ENCODE measurements at regions not wholly inside any gene's neighbourhood (a gene's known extent, or its start where the extent isn't known, plus 50 kb on each side); places are given as distances from the start of the nearest gene placed in this dataset.

- intact Hi-C loops (cut with DNase I): no loop called here
- no peaks in the 10 kb centered on the region for H3K9me3 ChIP-seq
- H3K4me3 ChIP-seq: no peak overlapping the region
- H3K4me1 ChIP-seq: no peaks in the 10 kb centered on the region
- WGBS, 2 donors: 43 to 47% methylated on average over 5 of the region's 5 CpGs
- ATAC-seq (peak; percentile 50), DNase-seq (peak in 1 of 4 donors; percentile 20)
- no peaks in the 10 kb centered on the region for H3K27me3 ChIP-seq
- TF ChIP-seq CTCF (IDR thresholded peaks at IDR 0.05): no peak
- no peak for TF ChIP-seq POLR2A (IDR thresholded peaks at IDR 0.05)
- no peak overlapping the region for H3K27ac ChIP-seq
- no peaks in the 10 kb centered on the region for H3K36me3 ChIP-seq (replicated peaks in 1 of 2; ENCODE audit: insufficient read depth in 1 of 2, low read depth in 2 of 2)
These were observed 114.0 kb downstream of the BCOR start for GRCh38 chrX:39983715-39984114.

GRCh38 chrX:39984191-39984956, 113.4 kb downstream of the BCOR start:
- Histone ChIP-seq H3K4me1 (no peaks in the 10 kb centered on the region), H3K36me3 (replicated peaks in 1 of 2; ENCODE audit: insufficient read depth in 1 of 2, low read depth in 2 of 2) (no peaks in the 10 kb centered on the region), H3K4me3 (no peak overlapping the region), H3K9me3 (no peaks in the 10 kb centered on the region), H3K27me3 (no peaks in the 10 kb centered on the region), H3K27ac (no peak overlapping the region)
- DNase-seq (peak in 2 of 4 donors; percentile 14 to 28), ATAC-seq (peak; percentile 55)
- WGBS, 2 donors: 53 to 56% methylated on average over 3 to 6 of the region's 14 CpGs
- intact Hi-C loops (cut with DNase I): no loop called here
- no peak for TF ChIP-seq CTCF (IDR thresholded peaks at IDR 0.05)
- TF ChIP-seq POLR2A (IDR thresholded peaks at IDR 0.05): no peak

- Histone ChIP-seq H3K9me3 (no peaks in the 10 kb centered on the region), H3K27ac (no peak overlapping the region), H3K4me3 (no peak overlapping the region), H3K4me1 (no peaks in the 10 kb centered on the region), H3K36me3 (replicated peaks in 1 of 2; ENCODE audit: insufficient read depth in 1 of 2, low read depth in 2 of 2) (no peaks in the 10 kb centered on the region), H3K27me3 (no peaks in the 10 kb centered on the region)
- intact Hi-C loops (cut with DNase I): no loop called here
- no peak for TF ChIP-seq CTCF (IDR thresholded peaks at IDR 0.05)
- no peak for TF ChIP-seq POLR2A (IDR thresholded peaks at IDR 0.05)
- 90 to 94% methylated on average over 7 to 9 of the region's 9 CpGs for WGBS, 2 donors
- DNase-seq (no peak), ATAC-seq (no peak)
These were observed 112.7 kb downstream of the BCOR start for GRCh38 chrX:39985071-39985470.

GRCh38 chrX:39985551-39985950, 112.2 kb downstream of the BCOR start:
- Histone ChIP-seq H3K36me3 (replicated peaks in 1 of 2; ENCODE audit: insufficient read depth in 1 of 2, low read depth in 2 of 2) (no peaks in the 10 kb centered on the region), H3K9me3 (no peaks in the 10 kb centered on the region), H3K4me3 (no peak overlapping the region), H3K27me3 (no peaks in the 10 kb centered on the region), H3K4me1 (no peaks in the 10 kb centered on the region), H3K27ac (no peak overlapping the region)
- intact Hi-C loops (cut with DNase I): no loop called here
- peak in 1 of 4 donors; percentile 14 for DNase-seq
- TF ChIP-seq CTCF (IDR thresholded peaks at IDR 0.05) (no peak), POLR2A (IDR thresholded peaks at IDR 0.05) (no peak)
- peak; percentile 38 for ATAC-seq
- WGBS, 2 donors: 50 to 52% methylated on average over 4 of the region's 4 CpGs

GRCh38 chrX:39988496-39988895, 109.3 kb downstream of the BCOR start:
- no peak for TF ChIP-seq CTCF (IDR thresholded peaks at IDR 0.05)
- no peak for TF ChIP-seq POLR2A (IDR thresholded peaks at IDR 0.05)
- H3K4me1 ChIP-seq: no peaks in the 10 kb centered on the region
- H3K9me3 ChIP-seq: no peaks in the 10 kb centered on the region
- H3K36me3 ChIP-seq (replicated peaks in 1 of 2; ENCODE audit: insufficient read depth in 1 of 2, low read depth in 2 of 2): no peaks in the 10 kb centered on the region
- H3K27me3 ChIP-seq: no peaks in the 10 kb centered on the region
- H3K4me3 ChIP-seq: no peak overlapping the region
- no peak overlapping the region for H3K27ac ChIP-seq
- ATAC-seq: no peak
- DNase-seq: no peak
- intact Hi-C loops (cut with DNase I): no loop called here

Data from body of pancreas (tissue), 4 donors.